ENCODE measurements at regions not wholly inside any gene's neighbourhood (a gene's known extent, or its start where the extent isn't known, plus 50 kb on each side); places are given as distances from the start of the nearest gene placed in this dataset.

GRCh38 chr2:103754530-103754929, 992.7 kb downstream of the TMEM182 start:
- no peak for TF ChIP-seq CTCF (conservative IDR thresholded peaks at IDR 0.05; ENCODE audit: low read depth, low read length)
- no peak overlapping the region for H3K4me3 ChIP-seq (ENCODE audit: low read length)
- DNase-seq (ENCODE audit: low read depth): no peak

GRCh38 chr2:103773884-103774283, 1012.1 kb downstream of the TMEM182 start:
- H3K4me3 ChIP-seq (ENCODE audit: low read length): no peak overlapping the region
- TF ChIP-seq CTCF (conservative IDR thresholded peaks at IDR 0.05; ENCODE audit: low read depth, low read length): no peak
- no peak for DNase-seq (ENCODE audit: low read depth)

- TF ChIP-seq CTCF (conservative IDR thresholded peaks at IDR 0.05; ENCODE audit: low read depth, low read length): no peak
- no peak for DNase-seq (ENCODE audit: low read depth)
- no peak overlapping the region for H3K4me3 ChIP-seq (ENCODE audit: low read length)
Measured at GRCh38 chr2:103780088-103780702, 1018.4 kb downstream of the TMEM182 start.

GRCh38 chr2:103781313-103781712, 1019.5 kb downstream of the TMEM182 start:
- TF ChIP-seq CTCF (conservative IDR thresholded peaks at IDR 0.05; ENCODE audit: low read depth, low read length): no peak
- no peak for DNase-seq (ENCODE audit: low read depth)
- H3K4me3 ChIP-seq (ENCODE audit: low read length): no peak overlapping the region

- no peak for TF ChIP-seq CTCF (conservative IDR thresholded peaks at IDR 0.05; ENCODE audit: low read depth, low read length)
- H3K4me3 ChIP-seq (ENCODE audit: low read length): no peak overlapping the region
- DNase-seq (ENCODE audit: low read depth): no peak
Measured at GRCh38 chr2:103784261-103784660, 1022.4 kb downstream of the TMEM182 start.

GRCh38 chr2:103785432-103785831, 1023.6 kb downstream of the TMEM182 start:
- no peak for DNase-seq (ENCODE audit: low read depth)

More at GRCh38 chr2:103785432-103785831, 1023.6 kb downstream of the TMEM182 start:
- H3K4me3 ChIP-seq (ENCODE audit: low read length): no peak overlapping the region
- TF ChIP-seq CTCF (conservative IDR thresholded peaks at IDR 0.05; ENCODE audit: low read depth, low read length): no peak
